ENCODE measurements at regions not wholly inside any gene's neighbourhood (a gene's known extent, or its start where the extent isn't known, plus 50 kb on each side); places are given as distances from the start of the nearest gene placed in this dataset.

- no peak for TF ChIP-seq CTCF (IDR thresholded peaks at IDR 0.05)
- ATAC-seq (ENCODE audit: low FRiP score), result no peak
These were observed 96.8 kb upstream of the RGMA start for GRCh38 chr15:93185796-93186195.

GRCh38 chr15:93182703-93183205 lies 93.7 kb upstream of the RGMA start:
- TF ChIP-seq CTCF (IDR thresholded peaks at IDR 0.05), result no peak
- ATAC-seq (ENCODE audit: low FRiP score) (no peak), DNase-seq (ENCODE audit: low spot score) (no peak)

More at GRCh38 chr15:93185796-93186195, 96.8 kb upstream of the RGMA start:
- DNase-seq (ENCODE audit: low spot score), result no peak

GRCh38 chr15:93180656-93181055 lies 91.6 kb upstream of the RGMA start:
- DNase-seq (ENCODE audit: low spot score) (no peak), ATAC-seq (ENCODE audit: low FRiP score) (no peak)
- TF ChIP-seq CTCF (IDR thresholded peaks at IDR 0.05), result no peak

- TF ChIP-seq CTCF (IDR thresholded peaks at IDR 0.05), result no peak
- DNase-seq (ENCODE audit: low spot score) (no peak), ATAC-seq (ENCODE audit: low FRiP score) (no peak)
These were observed 91.1 kb upstream of the RGMA start for GRCh38 chr15:93180128-93180527.

GRCh38 chr15:93179700-93180102 lies 90.7 kb upstream of the RGMA start:
- no peak for ATAC-seq (ENCODE audit: low FRiP score)
- TF ChIP-seq CTCF (IDR thresholded peaks at IDR 0.05), result no peak
- DNase-seq (ENCODE audit: low spot score), result no peak

GRCh38 chr15:93179072-93179471 lies 90.1 kb upstream of the RGMA start:
- no peak for TF ChIP-seq CTCF (IDR thresholded peaks at IDR 0.05)
- ATAC-seq (ENCODE audit: low FRiP score) (no peak), DNase-seq (ENCODE audit: low spot score) (no peak)

- ATAC-seq (ENCODE audit: low FRiP score) (no peak), DNase-seq (ENCODE audit: low spot score) (no peak)
- no peak for TF ChIP-seq CTCF (IDR thresholded peaks at IDR 0.05)
These were observed 89.4 kb upstream of the RGMA start for GRCh38 chr15:93178371-93178770.
